Activated naive CD4-positive, alpha-beta T cell treated with anti-CD3 and anti-CD28 coated beads for 36 hours (primary cell): ENCODE measurements at regions not wholly inside any gene's neighbourhood (a gene's known extent, or its start where the extent isn't known, plus 50 kb on each side); places are given as distances from the start of the nearest gene placed in this dataset.
"Not testable (repeated sequence)": the region's sequence is repeated elsewhere in the genome, so short reads cannot be mapped to it uniquely, and the experiment has no call there.

Source experiments
- CTCF ChIA-PET: fragments of 350-600 bp; sonication (Branson Sonifier 250); formaldehyde crosslinking; loops from one replicate; lab custom pipeline; 2021; ENCODE audit warnings: antibody characterized with exemption; lab: Charles Lee
- DNase-seq: peaks from one replicate; pipeline ENCODE4 v3.0.0-alpha.2; 2020
- H3K27ac Mint-ChIP-seq: one replicate; pipeline ENCODE4 v1.8.0; 2021; ENCODE audit warnings: mild to moderate bottlenecking, mixed read lengths
- H3K27me3 Mint-ChIP-seq: one replicate; pipeline ENCODE4 v1.8.0; 2021; ENCODE audit warnings: low read depth, mixed read lengths
- H3K36me3 Mint-ChIP-seq: one replicate; pipeline ENCODE4 v1.8.0; 2021; ENCODE audit warnings: low read depth, mixed read lengths
- H3K4me1 Mint-ChIP-seq: one replicate; pipeline ENCODE4 v1.8.0; 2021; ENCODE audit warnings: low read depth, mixed read lengths
- H3K4me3 Mint-ChIP-seq: one replicate; pipeline ENCODE4 v1.8.0; 2021; ENCODE audit warnings: mild to moderate bottlenecking, moderate library complexity, mixed read lengths
- H3K9me3 Mint-ChIP-seq: one replicate; pipeline ENCODE4 v1.8.0; 2021; ENCODE audit warnings: mixed read lengths
- intact Hi-C: fragments of 100-400 bp; cut with micrococcal nuclease; formaldehyde crosslinking; loops from one replicate; pipeline ENCODE4 v1.15.1; 2023

DNA sequence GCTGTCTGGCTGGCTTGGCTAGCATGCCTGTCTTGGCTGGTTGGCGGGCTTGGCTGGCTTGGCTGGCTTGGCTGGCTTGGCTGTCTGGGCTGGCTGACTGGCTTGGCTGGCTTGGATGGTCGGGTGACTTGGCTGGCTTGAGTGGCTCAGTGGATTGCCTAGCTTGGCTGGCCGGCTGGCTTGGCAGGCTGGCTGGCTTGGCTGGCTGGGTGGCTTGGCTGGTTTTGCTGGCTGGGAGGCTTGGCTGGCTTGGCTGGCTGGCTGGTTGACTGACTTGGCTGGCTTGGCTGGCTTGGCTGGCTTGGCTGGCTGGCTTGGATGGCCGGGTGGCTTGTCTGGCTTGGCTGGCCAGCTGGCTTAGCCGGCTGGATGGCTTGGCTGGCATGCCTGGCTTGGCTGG lies 2828.4 kb downstream of the RPIA start:
- intact Hi-C loops, H3K9me3 Mint-ChIP-seq, H3K36me3 Mint-ChIP-seq, H3K27ac Mint-ChIP-seq, H3K4me1 Mint-ChIP-seq, H3K4me3 Mint-ChIP-seq, H3K27me3 Mint-ChIP-seq, DNase-seq, CTCF ChIA-PET: not testable (repeated sequence)

- H3K27ac Mint-ChIP-seq, H3K36me3 Mint-ChIP-seq, H3K4me3 Mint-ChIP-seq, DNase-seq, CTCF ChIA-PET, H3K4me1 Mint-ChIP-seq, H3K27me3 Mint-ChIP-seq, intact Hi-C loops, H3K9me3 Mint-ChIP-seq: not testable (repeated sequence)
These were observed 2829.1 kb downstream of the RPIA start for GRCh38 chr2:91520523-91520922.

DNA sequence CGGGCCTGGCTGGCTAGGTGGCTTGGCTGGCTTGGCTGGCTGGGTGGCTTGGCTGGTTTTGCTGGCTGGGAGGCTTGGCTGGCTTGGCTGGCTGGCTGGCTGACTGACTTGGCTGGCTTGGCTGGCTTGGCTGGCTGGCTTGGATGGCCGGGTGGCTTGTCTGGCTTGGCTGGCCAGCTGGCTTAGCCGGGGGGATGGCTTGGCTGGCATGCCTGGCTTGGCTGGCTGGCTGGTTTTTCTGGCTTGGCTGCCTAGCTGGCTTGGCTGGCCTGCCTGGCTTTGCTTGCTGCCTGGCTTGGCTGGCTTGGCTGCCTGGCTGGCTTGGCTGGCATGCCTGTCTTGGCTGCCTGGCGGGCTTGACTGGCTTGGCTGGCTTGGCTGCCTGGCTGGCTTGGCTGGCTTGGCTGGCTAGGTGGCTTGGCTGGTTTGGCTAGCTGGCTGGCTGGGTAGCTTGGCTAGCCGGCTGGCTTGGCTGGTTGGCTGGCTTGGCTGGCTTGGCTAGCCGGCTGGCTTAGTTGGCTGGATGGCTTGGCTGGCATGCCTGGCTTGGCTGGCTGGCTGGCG lies 2829.6 kb downstream of the RPIA start:
- H3K27ac Mint-ChIP-seq, H3K9me3 Mint-ChIP-seq, H3K4me3 Mint-ChIP-seq, CTCF ChIA-PET, H3K36me3 Mint-ChIP-seq, H3K27me3 Mint-ChIP-seq, H3K4me1 Mint-ChIP-seq, intact Hi-C loops, DNase-seq: not testable (repeated sequence)

DNA sequence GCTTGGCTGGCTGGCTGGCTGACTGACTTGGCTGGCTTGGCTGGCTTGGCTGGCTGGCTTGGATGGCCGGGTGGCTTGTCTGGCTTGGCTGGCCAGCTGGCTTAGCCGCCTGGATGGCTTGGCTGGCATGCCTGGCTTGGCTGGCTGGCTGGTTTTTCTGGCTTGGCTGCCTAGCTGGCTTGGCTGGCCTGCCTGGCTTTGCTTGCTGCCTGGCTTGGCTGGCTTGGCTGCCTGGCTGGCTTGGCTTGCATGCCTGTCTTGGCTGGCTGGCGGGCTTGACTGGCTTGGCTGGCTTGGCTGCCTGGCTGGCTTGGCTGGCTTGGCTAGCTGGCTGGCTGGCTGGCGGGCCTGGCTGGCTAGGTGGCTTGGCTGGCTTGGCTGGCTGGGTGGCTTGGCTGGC lies 2830.5 kb downstream of the RPIA start:
- H3K27ac Mint-ChIP-seq, H3K27me3 Mint-ChIP-seq, CTCF ChIA-PET, H3K4me3 Mint-ChIP-seq, H3K36me3 Mint-ChIP-seq, H3K9me3 Mint-ChIP-seq, H3K4me1 Mint-ChIP-seq, DNase-seq, intact Hi-C loops: not testable (repeated sequence)

DNA sequence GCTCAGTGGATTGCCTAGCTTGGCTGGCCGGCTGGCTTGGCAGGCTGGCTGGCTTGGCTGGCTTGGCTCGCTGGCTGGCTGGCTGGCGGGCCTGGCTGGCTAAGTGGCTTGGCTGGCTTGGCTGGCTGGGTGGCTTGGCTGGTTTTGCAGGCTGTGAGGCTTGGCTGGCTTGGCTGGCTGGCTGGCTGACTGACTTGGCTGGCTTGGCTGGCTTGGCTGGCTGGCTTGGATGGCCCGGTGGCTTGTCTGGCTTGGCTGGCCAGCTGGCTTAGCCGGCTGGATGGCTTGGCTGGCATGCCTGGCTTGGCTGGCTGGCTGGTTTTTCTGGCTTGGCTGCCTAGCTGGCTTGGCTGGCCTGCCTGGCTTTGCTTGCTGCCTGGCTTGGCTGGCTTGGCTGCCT lies 2831.4 kb downstream of the RPIA start:
- intact Hi-C loops, CTCF ChIA-PET: not testable (repeated sequence)

DNA sequence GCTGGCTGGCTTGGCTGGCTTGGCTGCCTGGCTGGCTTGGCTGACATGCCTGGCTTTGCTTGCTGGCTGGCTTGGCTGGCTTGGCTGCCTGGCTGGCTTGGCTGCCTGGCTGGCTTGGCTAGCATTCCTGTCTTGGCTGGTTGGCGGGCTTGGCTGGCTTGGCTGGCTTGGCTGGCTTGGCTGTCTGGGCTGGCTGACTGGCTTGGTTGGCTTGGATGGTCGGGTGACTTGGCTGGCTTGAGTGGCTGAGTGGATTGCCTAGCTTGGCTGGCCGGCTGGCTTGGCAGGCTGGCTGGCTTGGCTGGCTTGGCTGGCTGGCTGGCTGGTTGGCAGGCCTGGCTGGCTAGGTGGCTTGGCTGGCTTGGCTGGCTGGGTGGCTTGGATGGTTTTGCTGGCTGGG lies 2832.3 kb downstream of the RPIA start:
- DNase-seq, CTCF ChIA-PET, H3K27ac Mint-ChIP-seq, intact Hi-C loops, H3K4me1 Mint-ChIP-seq, H3K4me3 Mint-ChIP-seq, H3K36me3 Mint-ChIP-seq, H3K27me3 Mint-ChIP-seq, H3K9me3 Mint-ChIP-seq: not testable (repeated sequence)

More for the DNA sequence above, 2831.4 kb downstream of the RPIA start:
- H3K4me1 Mint-ChIP-seq, DNase-seq, H3K9me3 Mint-ChIP-seq, H3K36me3 Mint-ChIP-seq, H3K4me3 Mint-ChIP-seq, H3K27me3 Mint-ChIP-seq, H3K27ac Mint-ChIP-seq: not testable (repeated sequence)

- H3K36me3 Mint-ChIP-seq, CTCF ChIA-PET, H3K27ac Mint-ChIP-seq, H3K4me3 Mint-ChIP-seq, intact Hi-C loops, DNase-seq, H3K27me3 Mint-ChIP-seq, H3K4me1 Mint-ChIP-seq, H3K9me3 Mint-ChIP-seq: not testable (repeated sequence)
These were observed 2834.1 kb downstream of the RPIA start for GRCh38 chr2:91525587-91525986.

DNA sequence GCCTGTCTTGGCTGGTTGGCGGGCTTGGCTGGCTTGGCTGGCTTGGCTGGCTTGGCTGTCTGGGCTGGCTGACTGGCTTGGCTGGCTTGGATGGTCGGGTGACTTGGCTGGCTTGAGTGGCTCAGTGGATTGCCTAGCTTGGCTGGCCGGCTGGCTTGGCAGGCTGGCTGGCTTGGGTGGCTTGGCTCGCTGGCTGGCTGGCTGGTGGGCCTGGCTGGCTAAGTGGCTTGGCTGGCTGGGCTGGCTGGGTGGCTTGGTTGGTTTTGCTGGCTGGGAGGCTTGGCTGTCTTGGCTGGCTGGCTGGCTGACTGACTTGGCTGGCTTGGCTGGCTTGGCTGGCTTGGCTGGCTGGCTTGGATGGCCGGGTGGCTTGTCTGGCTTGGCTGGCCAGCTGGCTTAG lies 2834.6 kb downstream of the RPIA start:
- intact Hi-C loops, H3K36me3 Mint-ChIP-seq, H3K4me1 Mint-ChIP-seq, H3K27me3 Mint-ChIP-seq, H3K4me3 Mint-ChIP-seq, H3K27ac Mint-ChIP-seq, CTCF ChIA-PET, H3K9me3 Mint-ChIP-seq, DNase-seq: not testable (repeated sequence)

GRCh38 chr2:91527056-91527455 lies 2835.6 kb downstream of the RPIA start:
- H3K36me3 Mint-ChIP-seq, H3K4me3 Mint-ChIP-seq, H3K27me3 Mint-ChIP-seq, CTCF ChIA-PET, H3K9me3 Mint-ChIP-seq, DNase-seq, H3K4me1 Mint-ChIP-seq, intact Hi-C loops, H3K27ac Mint-ChIP-seq: not testable (repeated sequence)

DNA sequence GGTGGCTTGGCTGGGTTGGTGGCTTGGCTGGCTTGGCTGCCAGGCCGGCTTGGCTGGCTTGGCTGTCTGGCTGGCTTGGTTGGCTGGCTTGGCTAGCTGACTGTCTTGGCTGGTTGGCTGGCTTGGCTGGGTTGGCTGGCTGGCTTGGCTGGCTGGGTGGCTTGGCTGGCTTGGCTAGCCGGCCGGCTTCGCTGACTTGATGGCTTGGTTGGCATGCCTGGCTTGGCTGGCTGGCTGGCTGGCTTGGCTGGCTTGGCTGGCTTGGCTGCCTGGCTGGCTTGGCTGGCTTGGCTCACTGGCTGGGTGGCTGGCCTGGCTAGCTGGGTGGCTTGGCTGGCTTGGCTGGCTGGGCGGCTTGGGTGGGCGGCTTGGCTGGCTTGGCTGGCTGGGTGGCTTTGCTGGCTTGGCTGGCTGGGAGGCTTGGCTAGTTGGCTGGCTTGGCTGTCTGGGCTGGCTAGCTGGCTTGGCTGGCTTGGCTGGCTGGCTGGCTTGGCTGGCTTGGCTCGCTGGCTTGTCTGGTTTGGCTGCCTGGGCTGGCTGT lies 2836.1 kb downstream of the RPIA start:
- H3K27me3 Mint-ChIP-seq, H3K4me1 Mint-ChIP-seq, H3K27ac Mint-ChIP-seq, DNase-seq, CTCF ChIA-PET, H3K36me3 Mint-ChIP-seq, intact Hi-C loops, H3K9me3 Mint-ChIP-seq, H3K4me3 Mint-ChIP-seq: not testable (repeated sequence)

- intact Hi-C loops, DNase-seq, H3K27ac Mint-ChIP-seq, H3K36me3 Mint-ChIP-seq, CTCF ChIA-PET, H3K27me3 Mint-ChIP-seq, H3K9me3 Mint-ChIP-seq, H3K4me3 Mint-ChIP-seq, H3K4me1 Mint-ChIP-seq: not testable (repeated sequence)
These were observed 2836.9 kb downstream of the RPIA start for GRCh38 chr2:91528361-91528760.

GRCh38 chr2:91536109-91536508 lies 2844.6 kb downstream of the RPIA start:
- H3K9me3 Mint-ChIP-seq, H3K4me3 Mint-ChIP-seq, H3K27me3 Mint-ChIP-seq, DNase-seq, H3K4me1 Mint-ChIP-seq, H3K36me3 Mint-ChIP-seq, H3K27ac Mint-ChIP-seq, intact Hi-C loops, CTCF ChIA-PET: not testable (repeated sequence)

DNA sequence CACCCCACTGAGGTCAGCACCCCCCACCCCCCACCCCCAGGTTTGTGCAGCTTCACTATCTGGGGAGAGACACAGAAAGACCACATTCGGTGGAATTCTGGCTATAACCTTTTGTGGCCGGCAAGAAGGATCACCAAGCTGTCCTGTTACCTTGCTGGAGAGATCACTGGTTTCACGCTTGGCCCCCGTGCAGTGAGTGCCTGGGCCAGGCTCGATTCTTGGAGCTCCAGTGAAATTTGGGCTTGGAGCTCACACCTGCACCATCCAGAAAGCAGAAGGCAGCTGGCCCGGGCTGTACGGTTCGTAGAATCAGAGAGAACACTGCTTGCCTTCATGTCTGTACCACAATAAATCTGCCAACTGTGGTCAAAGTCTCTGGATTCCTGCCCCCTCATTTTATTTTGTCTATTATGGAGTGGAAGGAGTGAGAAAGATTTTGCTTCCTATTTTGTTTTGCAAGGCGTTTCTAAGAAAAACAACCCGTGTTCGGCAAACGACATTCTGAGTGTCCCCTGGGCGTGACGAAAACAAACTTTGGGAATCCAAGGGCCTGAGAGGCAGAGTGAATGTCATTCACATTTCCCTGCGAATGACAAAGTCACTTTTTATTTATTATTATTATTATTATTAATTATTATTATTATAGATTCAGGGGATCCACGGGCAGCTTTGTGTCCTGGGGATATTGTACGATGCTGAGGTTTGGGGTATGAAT lies 2845.2 kb downstream of the RPIA start:
- H3K9me3 Mint-ChIP-seq, H3K27ac Mint-ChIP-seq, H3K4me3 Mint-ChIP-seq, intact Hi-C loops, H3K36me3 Mint-ChIP-seq, CTCF ChIA-PET, DNase-seq, H3K4me1 Mint-ChIP-seq, H3K27me3 Mint-ChIP-seq: not testable (repeated sequence)
